ENCODE measurements at regions not wholly inside any gene's neighbourhood (a gene's known extent, or its start where the extent isn't known, plus 50 kb on each side); places are given as distances from the start of the nearest gene placed in this dataset.

DNA sequence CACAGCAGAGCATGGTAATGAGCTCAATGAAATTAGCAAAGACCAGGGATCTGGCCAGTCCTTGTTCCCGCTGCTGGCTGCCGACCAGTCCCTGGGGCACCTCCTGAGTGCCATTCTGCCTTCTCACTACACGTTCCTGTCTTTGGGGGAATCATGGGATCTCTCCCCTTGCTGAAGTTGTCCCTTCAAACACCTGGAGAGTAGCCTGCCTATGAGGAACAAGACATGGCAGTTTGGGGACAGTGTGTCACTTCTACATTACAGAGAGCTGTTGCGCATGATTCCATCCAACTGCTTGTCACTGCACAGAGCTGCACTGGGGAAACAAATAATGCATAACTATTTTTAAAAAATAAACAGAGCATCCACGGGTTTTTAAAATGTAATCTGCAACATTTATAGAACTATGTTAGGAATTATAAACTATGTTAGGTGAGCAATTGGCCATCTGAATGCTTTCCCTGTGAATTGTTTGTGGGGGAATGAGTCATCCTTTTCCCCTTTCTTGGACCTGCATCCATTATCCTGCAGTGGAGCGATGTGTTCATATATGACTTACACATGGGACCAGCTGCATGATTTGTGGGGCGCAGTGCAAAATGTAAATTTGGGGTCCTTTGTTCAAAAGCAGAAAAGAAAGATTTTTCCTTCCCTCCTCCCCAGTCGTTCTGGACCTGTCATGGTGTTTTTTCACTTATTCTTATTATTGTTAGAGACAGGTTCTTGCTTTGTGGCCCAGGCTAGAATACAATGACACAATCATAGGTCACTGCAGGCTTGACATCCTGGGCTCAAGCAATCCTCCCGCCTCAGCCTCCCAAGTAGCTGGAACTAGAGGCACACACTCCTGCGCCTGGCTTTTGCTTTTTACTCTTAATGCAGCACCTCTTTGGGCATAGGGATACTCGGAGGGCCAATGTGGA lies 115.0 kb upstream of the TBL1X start:
- TF ChIP-seq, protein P1, sequence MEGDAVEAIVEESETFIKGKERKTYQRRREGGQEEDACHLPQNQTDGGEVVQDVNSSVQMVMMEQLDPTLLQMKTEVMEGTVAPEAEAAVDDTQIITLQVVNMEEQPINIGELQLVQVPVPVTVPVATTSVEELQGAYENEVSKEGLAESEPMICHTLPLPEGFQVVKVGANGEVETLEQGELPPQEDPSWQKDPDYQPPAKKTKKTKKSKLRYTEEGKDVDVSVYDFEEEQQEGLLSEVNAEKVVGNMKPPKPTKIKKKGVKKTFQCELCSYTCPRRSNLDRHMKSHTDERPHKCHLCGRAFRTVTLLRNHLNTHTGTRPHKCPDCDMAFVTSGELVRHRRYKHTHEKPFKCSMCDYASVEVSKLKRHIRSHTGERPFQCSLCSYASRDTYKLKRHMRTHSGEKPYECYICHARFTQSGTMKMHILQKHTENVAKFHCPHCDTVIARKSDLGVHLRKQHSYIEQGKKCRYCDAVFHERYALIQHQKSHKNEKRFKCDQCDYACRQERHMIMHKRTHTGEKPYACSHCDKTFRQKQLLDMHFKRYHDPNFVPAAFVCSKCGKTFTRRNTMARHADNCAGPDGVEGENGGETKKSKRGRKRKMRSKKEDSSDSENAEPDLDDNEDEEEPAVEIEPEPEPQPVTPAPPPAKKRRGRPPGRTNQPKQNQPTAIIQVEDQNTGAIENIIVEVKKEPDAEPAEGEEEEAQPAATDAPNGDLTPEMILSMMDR (IDR thresholded peaks at IDR 0.05): no peak

DNA sequence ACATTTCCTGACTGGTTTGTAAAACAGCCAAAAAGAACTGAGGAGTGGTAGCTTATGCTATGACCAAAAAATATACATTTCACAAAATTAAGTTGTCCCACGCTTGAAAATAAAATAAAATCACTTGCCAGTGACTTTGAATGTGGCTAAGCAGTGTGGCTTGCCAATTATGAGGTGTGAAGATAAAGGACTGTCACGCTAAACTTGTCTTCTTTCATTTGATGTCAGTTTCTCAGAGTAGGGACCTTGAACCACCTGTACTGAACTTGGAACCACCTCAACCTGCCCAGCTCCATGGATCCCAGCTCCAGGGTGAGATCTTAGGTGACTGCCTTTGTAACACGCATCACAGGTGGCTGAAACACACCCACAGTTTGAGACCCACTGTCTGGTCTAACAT lies 113.7 kb upstream of the TBL1X start:
- TF ChIP-seq, protein P1 (IDR thresholded peaks at IDR 0.05): no peak

DNA sequence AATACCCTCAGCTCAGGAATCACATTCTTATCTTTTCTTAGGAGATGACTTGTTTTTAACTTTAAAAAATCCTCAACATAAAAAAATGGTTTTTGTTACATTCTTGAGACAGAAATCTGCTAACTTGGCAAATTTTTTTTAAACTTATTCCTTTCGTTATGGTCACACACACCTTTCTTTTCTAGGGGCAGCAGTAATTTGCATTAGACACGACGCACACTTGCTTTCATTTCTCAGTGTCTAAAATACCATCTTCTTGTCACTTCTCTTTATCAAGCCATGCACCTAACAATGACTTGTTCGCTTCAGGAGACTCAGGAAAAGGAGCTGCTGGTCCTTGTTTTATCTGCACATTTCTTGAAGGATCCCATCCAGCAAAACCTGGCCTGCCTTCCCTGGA lies 112.6 kb upstream of the TBL1X start:
- TF ChIP-seq, protein P1 (IDR thresholded peaks at IDR 0.05): no peak

DNA sequence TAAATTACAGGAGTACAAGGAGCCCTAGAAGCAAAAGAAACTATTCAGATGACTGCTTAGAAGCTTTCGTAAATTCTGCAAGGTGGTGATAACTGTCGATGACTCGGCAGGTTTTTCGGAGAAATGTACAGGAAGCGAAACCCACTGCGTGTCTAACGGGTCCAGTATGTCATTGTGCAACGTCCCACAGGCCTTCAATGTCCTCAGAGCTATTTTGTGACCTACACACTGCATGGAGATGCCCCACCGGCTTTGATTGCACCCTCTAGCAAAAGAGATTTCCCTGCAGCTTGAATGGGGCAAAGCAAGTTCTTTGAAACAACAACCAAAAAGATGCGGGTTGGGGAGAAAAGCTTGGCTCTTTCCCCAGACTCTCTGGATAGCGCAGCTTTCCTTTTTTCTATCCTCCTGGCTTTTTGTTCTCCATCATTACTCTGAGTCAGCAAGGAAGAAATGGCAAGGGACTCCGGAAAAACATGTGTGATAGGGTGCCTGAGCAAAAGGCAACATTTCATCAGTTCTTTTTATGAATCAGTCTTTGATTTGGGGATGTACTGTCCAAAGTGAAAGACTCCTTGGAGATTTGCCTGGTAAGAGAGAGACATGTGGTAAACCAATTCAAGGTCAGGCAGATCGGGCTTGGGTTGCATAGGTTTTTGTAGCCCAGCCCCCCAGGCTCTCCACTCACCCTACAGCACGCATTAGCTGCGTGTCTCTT lies 112.0 kb upstream of the TBL1X start:
- TF ChIP-seq, protein P1 (IDR thresholded peaks at IDR 0.05): no peak

DNA sequence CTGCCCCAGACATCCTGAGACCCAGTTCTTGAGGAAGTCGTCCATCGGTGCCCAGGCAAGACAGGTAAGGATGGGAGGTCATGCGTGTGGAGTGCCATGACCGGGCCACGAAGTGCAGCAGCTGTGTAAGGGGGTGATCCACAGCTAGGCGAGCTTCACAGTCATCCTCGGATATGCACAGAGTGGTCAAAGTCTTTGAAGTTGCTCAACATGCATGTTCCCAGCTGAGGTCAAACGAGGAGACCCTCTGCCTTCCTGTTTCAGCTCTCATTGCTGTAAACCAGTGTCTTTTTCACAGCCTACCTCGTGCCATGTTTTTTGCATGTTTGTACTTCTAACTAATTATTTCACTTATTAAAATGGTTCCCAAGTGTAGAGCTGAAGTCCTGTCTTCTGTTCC lies 109.9 kb upstream of the TBL1X start:
- TF ChIP-seq, protein P1 (IDR thresholded peaks at IDR 0.05): no peak

DNA sequence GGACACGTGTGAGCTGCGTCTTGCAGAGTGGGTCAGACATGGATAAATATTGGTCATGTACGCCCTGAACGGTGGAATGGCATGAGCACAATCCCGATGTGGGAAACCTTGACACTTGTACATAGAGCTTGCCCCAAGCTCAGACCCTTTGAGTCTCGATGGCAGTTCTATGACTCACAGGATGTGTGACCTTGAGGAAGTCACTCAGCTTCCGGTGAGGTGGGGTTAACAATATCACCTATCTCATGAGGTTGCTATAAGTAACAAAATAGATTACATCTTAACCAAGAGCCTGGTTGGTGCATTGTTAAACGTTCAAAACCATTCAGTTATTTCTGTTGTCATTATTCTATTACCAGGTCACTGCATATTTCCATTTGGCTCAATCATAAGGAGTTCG lies 109.1 kb upstream of the TBL1X start:
- TF ChIP-seq, protein P1 (IDR thresholded peaks at IDR 0.05): no peak

DNA sequence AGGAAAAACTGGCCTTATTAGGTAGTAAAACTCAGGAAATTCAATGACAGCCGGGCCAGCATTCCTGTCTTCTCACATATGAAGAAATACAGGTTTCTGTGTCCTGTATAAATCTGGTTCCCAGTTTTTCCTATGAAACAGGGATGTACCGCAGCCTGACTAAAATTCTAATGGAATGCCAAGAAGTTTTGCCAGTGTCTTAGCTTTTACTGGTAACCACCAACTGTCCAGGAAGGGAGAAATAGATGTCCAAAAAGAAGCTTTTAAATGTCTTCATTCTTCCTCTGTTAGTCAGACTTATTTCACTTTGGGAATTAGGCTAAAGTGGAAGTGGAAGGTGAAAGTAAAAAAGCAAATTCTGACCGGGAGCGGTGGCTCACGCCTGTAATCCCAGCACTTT lies 108.0 kb upstream of the TBL1X start:
- TF ChIP-seq, protein P1 (IDR thresholded peaks at IDR 0.05): no peak

All from LNCAP (cell line).